H1 (cell line): ENCODE measurements at regions not wholly inside any gene's neighbourhood (a gene's known extent, or its start where the extent isn't known, plus 50 kb on each side); places are given as distances from the start of the nearest gene placed in this dataset.

Source experiments
- CTBP2 ChIP-seq: IDR thresholded peaks from 2 replicates; pipeline ENCODE4 v1.7.0; 2011; ENCODE audit warnings: borderline replicate concordance, mild to moderate bottlenecking, moderate library complexity, mixed read lengths, low read length; ENCODE audit not compliant: insufficient read depth, insufficient read length

GRCh38 chr17:69744512-69745070 is 330.1 kb downstream of the MAP2K6 start (continued):
- TF ChIP-seq CTBP2: no peak
